PC-3 (cell line): ENCODE measurements at regions not wholly inside any gene's neighbourhood (a gene's known extent, or its start where the extent isn't known, plus 50 kb on each side); places are given as distances from the start of the nearest gene placed in this dataset.

Experiments
- ATAC-seq: fragments of 200-7000 bp; cut with Tn5 transposase; 2 replicates; pipeline ENCODE4 v1.9.1; 2020; ENCODE audit warnings: mild to moderate bottlenecking, moderate library complexity
- BruUV-seq: library from RNA; stranded (reverse); fragments of 400-500 nt; replicated peaks from 2 replicates; lab custom pipeline; 2021; lab: Mats Ljungman, UMichigan
- CTCF ChIA-PET: fragments of 300-600 bp; sonication (Branson Sonifier 250); formaldehyde crosslinking; loops from one replicate; lab custom pipeline; 2022; ENCODE audit warnings: antibody characterized with exemption; lab: Charles Lee
- POLR2A ChIA-PET: fragments of 300-600 bp; sonication (Branson Sonifier 250); formaldehyde crosslinking; loops from one replicate; lab custom pipeline; 2022; ENCODE audit warnings: antibody characterized with exemption; ENCODE audit not compliant: unreplicated experiment; lab: Charles Lee
- DNase-seq: peaks from one replicate; pipeline ENCODE4 v3.0.0-alpha.2; 2015
- H2AFZ ChIP-seq: fragments of 300-600 bp; sonication (generic); 2 replicates; pipeline ENCODE4 v1.6.0; 2016; ENCODE audit warnings: antibody characterized with exemption, low read length
- H3F3A ChIP-seq: fragments of 300-600 bp; sonication (generic); one replicate; pipeline ENCODE4 v1.6.0; 2017; ENCODE audit warnings: antibody characterized with exemption, low read length, control low read depth, mild to moderate bottlenecking; ENCODE audit not compliant: unreplicated experiment
- H3K27ac ChIP-seq: fragments of 300-600 bp; sonication (generic); 2 replicates; pipeline ENCODE4 v1.5.1; 2016; ENCODE audit warnings: mild to moderate bottlenecking, low read length
- H3K27me3 ChIP-seq: fragments of 300-600 bp; sonication (generic); 2 replicates; pipeline ENCODE4 v1.6.1; 2016; ENCODE audit warnings: low read length, mixed read lengths
- H3K36me3 ChIP-seq: fragments of 300-600 bp; sonication (generic); 2 replicates; pipeline ENCODE4 v1.6.1; 2016; ENCODE audit warnings: low read depth, mixed run types, low read length, mixed read lengths
- H3K4me1 ChIP-seq: fragments of 300-600 bp; sonication (generic); 2 replicates; pipeline ENCODE4 v1.5.1; 2016; ENCODE audit warnings: low read length; ENCODE audit not compliant: insufficient read depth
- H3K4me2 ChIP-seq: fragments of 300-600 bp; sonication (generic); 2 replicates; pipeline ENCODE4 v1.6.0; 2016; ENCODE audit warnings: low read length
- H3K4me3 ChIP-seq: fragments of 300-600 bp; sonication (generic); 2 replicates; pipeline ENCODE4 v1.5.1; 2016; ENCODE audit warnings: mild to moderate bottlenecking, low read length, mixed read lengths
- H3K79me2 ChIP-seq: fragments of 300-600 bp; sonication (generic); 2 replicates; pipeline ENCODE4 v1.6.1; 2017; ENCODE audit warnings: low read length, mixed read lengths
- H3K9ac ChIP-seq: fragments of 300-600 bp; sonication (generic); 2 replicates; pipeline ENCODE4 v1.6.0; 2016; ENCODE audit warnings: mild to moderate bottlenecking, low read length
- H3K9me2 ChIP-seq: fragments of 300-600 bp; sonication (generic); replicated peaks from 2 replicates; pipeline ENCODE4 v1.6.1; 2016; ENCODE audit warnings: mixed run types, low read length, mixed read lengths
- H3K9me3 ChIP-seq: fragments of 300-600 bp; sonication (generic); 2 replicates; pipeline ENCODE4 v1.6.1; 2016; ENCODE audit warnings: low read length, mixed read lengths
- H4K20me1 ChIP-seq: fragments of 300-600 bp; sonication (generic); 2 replicates; pipeline ENCODE4 v1.6.1; 2016; ENCODE audit warnings: low read length, mixed read lengths
- CTCF ChIP-seq: fragments of 300-600 bp; sonication (generic); conservative IDR thresholded peaks from 2 replicates; pipeline ENCODE4 v1.5.1; 2017; ENCODE audit warnings: antibody characterized with exemption, low read depth, mild to moderate bottlenecking, low read length
- EZH2 ChIP-seq: fragments of 300-600 bp; sonication (generic); IDR thresholded peaks from one replicate; pipeline ENCODE4 v1.6.1; 2017; ENCODE audit warnings: antibody characterized with exemption, mild to moderate bottlenecking, low read length; ENCODE audit not compliant: unreplicated experiment
- EZH2phosphoT487 ChIP-seq: fragments of 300-600 bp; sonication (generic); IDR thresholded peaks from 2 replicates; pipeline ENCODE4 v1.6.1; 2018; ENCODE audit warnings: mild to moderate bottlenecking, antibody characterized with exemption, low read length, borderline replicate concordance
- intact Hi-C: fragments of 100-400 bp; cut with micrococcal nuclease; formaldehyde crosslinking; loops from 2 replicates; pipeline ENCODE4 v1.9.0; 2023

- intact Hi-C loops: no loop called here
- Histone ChIP-seq H2AFZ (no peak overlapping the region), H3K27ac (no peak overlapping the region), H3K9ac (no peak overlapping the region), H3K4me3 (no peak overlapping the region), H3K9me2 (no peaks in the 10 kb centered on the region), H3K9me3 (no peaks in the 10 kb centered on the region), H3K4me1 (no peaks in the 10 kb centered on the region), H3K79me2 (no peaks in the 10 kb centered on the region), H3K36me3 (no peaks in the 10 kb centered on the region), H3F3A (no peaks in the 10 kb centered on the region), H3K27me3 (no peaks in the 10 kb centered on the region), H3K4me2 (no peak overlapping the region), H4K20me1 (no peaks in the 10 kb centered on the region)
- ATAC-seq: no peak
- TF ChIP-seq EZH2phosphoT487 (no peak), CTCF (no peak), EZH2 (no peak)
- no TSS peak for BruUV-seq
- POLR2A ChIA-PET: no interaction called here
- no peak for DNase-seq
- CTCF ChIA-PET: no interaction called here
These were observed 178.9 kb downstream of the COPRS start for GRCh38 chr17:31680126-31680525.

- H3K79me2 ChIP-seq: no peaks in the 10 kb centered on the region
- no peak overlapping the region for H2AFZ ChIP-seq
- no peaks in the 10 kb centered on the region for H3K27me3 ChIP-seq
- H3K36me3 ChIP-seq: no peaks in the 10 kb centered on the region
- TF ChIP-seq CTCF: no peak
- TF ChIP-seq EZH2phosphoT487: no peak
- no peak for TF ChIP-seq EZH2
- no peak overlapping the region for H3K4me3 ChIP-seq
- no peaks in the 10 kb centered on the region for H3F3A ChIP-seq
- H3K4me1 ChIP-seq: peaks cover 2% of the 10 kb centered on the region
- POLR2A ChIA-PET: no interaction called here
- no peak overlapping the region for H3K9ac ChIP-seq
- ATAC-seq (no peak), DNase-seq (no peak)
- BruUV-seq: no TSS peak
- no peaks in the 10 kb centered on the region for H3K9me2 ChIP-seq
- H4K20me1 ChIP-seq: no peaks in the 10 kb centered on the region
- intact Hi-C loops: no loop called here
- H3K27ac ChIP-seq: no peak overlapping the region
- CTCF ChIA-PET: no interaction called here
- no peak overlapping the region for H3K4me2 ChIP-seq
- no peaks in the 10 kb centered on the region for H3K9me3 ChIP-seq
These were observed 179.4 kb downstream of the COPRS start for GRCh38 chr17:31679667-31680066.

- Histone ChIP-seq H3K27me3 (no peaks in the 10 kb centered on the region), H3K36me3 (no peaks in the 10 kb centered on the region), H3K79me2 (no peaks in the 10 kb centered on the region), H4K20me1 (no peaks in the 10 kb centered on the region), H3K4me2 (no peak overlapping the region), H3K9ac (no peak overlapping the region), H3K9me2 (no peaks in the 10 kb centered on the region), H2AFZ (no peak overlapping the region), H3K4me1 (peaks cover 11% of the 10 kb centered on the region), H3K4me3 (no peak overlapping the region), H3F3A (no peaks in the 10 kb centered on the region), H3K27ac (no peak overlapping the region), H3K9me3 (no peaks in the 10 kb centered on the region)
- TF ChIP-seq EZH2phosphoT487 (no peak), CTCF (no peak), EZH2 (no peak)
- no TSS peak for BruUV-seq
- POLR2A ChIA-PET: no interaction called here
- intact Hi-C loops: no loop called here
- CTCF ChIA-PET: no interaction called here
- ATAC-seq: no peak
- DNase-seq: peak; percentile 39
These were observed 180.6 kb downstream of the COPRS start for GRCh38 chr17:31678431-31678830.
